Mesendoderm (in vitro differentiated cells): ENCODE measurements at regions not wholly inside any gene's neighbourhood (a gene's known extent, or its start where the extent isn't known, plus 50 kb on each side); places are given as distances from the start of the nearest gene placed in this dataset.

Experiments used
- DNase-seq: peaks from one replicate; pipeline ENCODE4 v3.0.0; 2013
- H2AK5ac ChIP-seq: 2 replicates; pipeline ENCODE4 v1.6.1; 2013; ENCODE audit warnings: low read length, inconsistent platforms
- H2BK120ac ChIP-seq: 2 replicates; pipeline ENCODE4 v1.6.1; 2013; ENCODE audit warnings: low read depth, mild to moderate bottlenecking, low read length, moderate library complexity, mixed read lengths
- H2BK15ac ChIP-seq: replicated peaks from 2 replicates; pipeline ENCODE4 v1.6.1; 2013; ENCODE audit warnings: low read depth, mild to moderate bottlenecking, moderate library complexity
- H2BK5ac ChIP-seq: 2 replicates; pipeline ENCODE4 v1.6.1; 2013; ENCODE audit warnings: low read length, inconsistent platforms
- H3K18ac ChIP-seq: 2 replicates; pipeline ENCODE4 v1.6.1; 2013; ENCODE audit warnings: mild to moderate bottlenecking, low read length, mixed read lengths
- H3K23ac ChIP-seq: one replicate; pipeline ENCODE4 v1.6.1; 2013; ENCODE audit warnings: low read length
- H3K27ac ChIP-seq: 2 replicates; pipeline ENCODE4 v1.5.1; 2013; ENCODE audit warnings: low read depth, mild to moderate bottlenecking, inconsistent platforms, low read length, moderate library complexity
- H3K27me3 ChIP-seq: 2 replicates; pipeline ENCODE4 v1.6.1; 2013; ENCODE audit warnings: low read length, control low read depth, mild to moderate bottlenecking, inconsistent platforms; ENCODE audit not compliant: insufficient read depth, poor library complexity
- H3K36me3 ChIP-seq: 2 replicates; pipeline ENCODE4 v1.6.1; 2013; ENCODE audit warnings: low read length, inconsistent platforms; ENCODE audit not compliant: control insufficient read depth, insufficient read depth
- H3K4ac ChIP-seq: one replicate; pipeline ENCODE4 v1.6.1; 2013; ENCODE audit warnings: low read depth, mild to moderate bottlenecking, low read length, moderate library complexity
- H3K4me1 ChIP-seq: 2 replicates; pipeline ENCODE4 v1.6.1; 2013; ENCODE audit warnings: low read depth, low read length, inconsistent platforms; ENCODE audit not compliant: control insufficient read depth
- H3K4me2 ChIP-seq: 2 replicates; pipeline ENCODE4 v1.6.1; 2013; ENCODE audit warnings: low read length
- H3K4me3 ChIP-seq: 2 replicates; pipeline ENCODE4 v1.5.1; 2013; ENCODE audit warnings: mild to moderate bottlenecking, low read length
- H3K56ac ChIP-seq: one replicate; pipeline ENCODE4 v1.6.1; 2013; ENCODE audit warnings: low read length
- H3K79me1 ChIP-seq: 2 replicates; pipeline ENCODE4 v1.6.1; 2013; ENCODE audit warnings: low read length, inconsistent platforms
- H3K79me2 ChIP-seq: 2 replicates; pipeline ENCODE4 v1.6.1; 2013; ENCODE audit warnings: mild to moderate bottlenecking, low read length; ENCODE audit not compliant: control insufficient read depth, insufficient read depth
- H3K9ac ChIP-seq: 2 replicates; pipeline ENCODE4 v1.6.1; 2013; ENCODE audit warnings: low read length, inconsistent platforms
- H4K5ac ChIP-seq: one replicate; pipeline ENCODE4 v1.6.1; 2013; ENCODE audit warnings: low read length
- H4K8ac ChIP-seq: one replicate; pipeline ENCODE4 v1.6.1; 2013; ENCODE audit warnings: low read depth, mild to moderate bottlenecking, control low read depth, low read length, moderate library complexity
- WGBS: extraction: QIAGEN DNeasy Blood & Tissue Kit; methylation state at CpG from one replicate; pipeline ENCODE4 v1.1.7; 2013; ENCODE audit warnings: low lambda C conversion rate, missing lambda C conversion rate; ENCODE audit not compliant: insufficient coverage; ENCODE audit errors: extremely low coverage; 5-methylcytosine and 5-hydroxymethylcytosine counted together

GRCh38 chr22:48147404-48147803 is 1385.0 kb downstream of the TBC1D22A start:
- WGBS: no CpG with 5 or more reads among the region's 4 CpGs
- H3K79me2 ChIP-seq: no peaks in the 10 kb centered on the region
- no peak overlapping the region for H2BK5ac ChIP-seq

GRCh38 chr22:48146426-48146825 is 1384.0 kb downstream of the TBC1D22A start:
- no peak for DNase-seq
- H3K9ac ChIP-seq: no peak overlapping the region
- WGBS: no CpG with 5 or more reads among the region's 6 CpGs
- H4K5ac ChIP-seq: no peak overlapping the region
- H3K4me1 ChIP-seq: no peaks in the 10 kb centered on the region
- H4K8ac ChIP-seq: no peak overlapping the region
- no peak overlapping the region for H2BK5ac ChIP-seq
- no peak overlapping the region for H3K4me3 ChIP-seq
- no peak overlapping the region for H3K18ac ChIP-seq
- H3K27ac ChIP-seq: no peak overlapping the region
- no peaks in the 10 kb centered on the region for H3K79me1 ChIP-seq
- H2BK15ac ChIP-seq: no peak overlapping the region
- no peaks in the 10 kb centered on the region for H3K36me3 ChIP-seq
- H3K56ac ChIP-seq: no peak overlapping the region
- no peak overlapping the region for H2BK120ac ChIP-seq
- no peaks in the 10 kb centered on the region for H3K27me3 ChIP-seq
- no peak overlapping the region for H2AK5ac ChIP-seq
- no peak overlapping the region for H3K23ac ChIP-seq
- H3K4me2 ChIP-seq: no peak overlapping the region
- H3K79me2 ChIP-seq: no peaks in the 10 kb centered on the region
- H3K4ac ChIP-seq: no peak overlapping the region

More at GRCh38 chr22:48147404-48147803, 1385.0 kb downstream of the TBC1D22A start:
- Histone ChIP-seq H3K9ac (no peak overlapping the region), H3K27ac (no peak overlapping the region), H2AK5ac (no peak overlapping the region), H3K4ac (no peak overlapping the region), H4K5ac (no peak overlapping the region), H3K56ac (no peak overlapping the region), H3K4me3 (no peak overlapping the region), H3K23ac (no peak overlapping the region), H3K4me2 (no peak overlapping the region), H3K36me3 (no peaks in the 10 kb centered on the region), H3K27me3 (no peaks in the 10 kb centered on the region), H3K4me1 (no peaks in the 10 kb centered on the region), H2BK15ac (no peak overlapping the region), H3K79me1 (no peaks in the 10 kb centered on the region), H2BK120ac (no peak overlapping the region), H3K18ac (no peak overlapping the region), H4K8ac (no peak overlapping the region)
- no peak for DNase-seq

- H4K8ac ChIP-seq: no peak overlapping the region
- no peak overlapping the region for H2BK5ac ChIP-seq
- no peaks in the 10 kb centered on the region for H3K27me3 ChIP-seq
- H3K79me1 ChIP-seq: no peaks in the 10 kb centered on the region
- H3K4me2 ChIP-seq: no peak overlapping the region
- H3K4me3 ChIP-seq: no peak overlapping the region
- H2BK120ac ChIP-seq: no peak overlapping the region
- no peak overlapping the region for H3K4ac ChIP-seq
- no CpG with 5 or more reads among the region's 7 CpGs for WGBS
- no peak overlapping the region for H3K27ac ChIP-seq
- no peak overlapping the region for H3K23ac ChIP-seq
- no peaks in the 10 kb centered on the region for H3K36me3 ChIP-seq
- H3K18ac ChIP-seq: no peak overlapping the region
- H3K4me1 ChIP-seq: no peaks in the 10 kb centered on the region
- H4K5ac ChIP-seq: no peak overlapping the region
- no peak overlapping the region for H2AK5ac ChIP-seq
- H3K9ac ChIP-seq: no peak overlapping the region
- H2BK15ac ChIP-seq: no peak overlapping the region
- no peaks in the 10 kb centered on the region for H3K79me2 ChIP-seq
- DNase-seq: no peak
- no peak overlapping the region for H3K56ac ChIP-seq
Measured at GRCh38 chr22:48145738-48146137, 1383.3 kb downstream of the TBC1D22A start.

- Histone ChIP-seq H3K4ac (no peak overlapping the region), H4K8ac (no peak overlapping the region), H3K4me3 (no peak overlapping the region), H2AK5ac (no peak overlapping the region), H3K4me1 (no peaks in the 10 kb centered on the region), H2BK120ac (no peak overlapping the region), H3K23ac (no peak overlapping the region), H3K27ac (no peak overlapping the region), H3K18ac (no peak overlapping the region), H3K9ac (no peak overlapping the region), H3K79me2 (no peaks in the 10 kb centered on the region), H3K56ac (no peak overlapping the region), H3K4me2 (no peak overlapping the region), H3K27me3 (no peaks in the 10 kb centered on the region), H2BK15ac (no peak overlapping the region), H3K36me3 (no peaks in the 10 kb centered on the region), H3K79me1 (no peaks in the 10 kb centered on the region), H2BK5ac (no peak overlapping the region), H4K5ac (no peak overlapping the region)
- DNase-seq: no peak
- no CpG with 5 or more reads among the region's 4 CpGs for WGBS
Measured at GRCh38 chr22:48144318-48144717, 1381.9 kb downstream of the TBC1D22A start.

- Histone ChIP-seq H3K18ac (no peak overlapping the region), H4K8ac (no peak overlapping the region), H3K23ac (no peak overlapping the region), H3K9ac (no peak overlapping the region), H2BK5ac (no peak overlapping the region), H3K27me3 (no peaks in the 10 kb centered on the region), H3K27ac (no peak overlapping the region), H3K4ac (no peak overlapping the region), H3K79me1 (no peaks in the 10 kb centered on the region), H3K4me1 (no peaks in the 10 kb centered on the region), H2AK5ac (no peak overlapping the region), H3K56ac (no peak overlapping the region), H3K4me3 (no peak overlapping the region), H2BK120ac (no peak overlapping the region), H2BK15ac (no peak overlapping the region), H3K79me2 (no peaks in the 10 kb centered on the region), H3K4me2 (no peak overlapping the region), H3K36me3 (no peaks in the 10 kb centered on the region), H4K5ac (no peak overlapping the region)
- WGBS: no CpG with 5 or more reads among the region's 7 CpGs
- no peak for DNase-seq
Measured at GRCh38 chr22:48143856-48144255, 1381.4 kb downstream of the TBC1D22A start.

- no peak overlapping the region for H3K4me3 ChIP-seq
- no peak overlapping the region for H3K9ac ChIP-seq
- H2BK15ac ChIP-seq: no peak overlapping the region
- H3K27me3 ChIP-seq: no peaks in the 10 kb centered on the region
- H4K5ac ChIP-seq: no peak overlapping the region
- H3K79me2 ChIP-seq: no peaks in the 10 kb centered on the region
- DNase-seq: no peak
- no peak overlapping the region for H3K56ac ChIP-seq
- WGBS: no CpG with 5 or more reads among the region's 7 CpGs
- H2AK5ac ChIP-seq: no peak overlapping the region
- H3K36me3 ChIP-seq: no peaks in the 10 kb centered on the region
- no peak overlapping the region for H3K18ac ChIP-seq
- no peak overlapping the region for H2BK120ac ChIP-seq
- H3K79me1 ChIP-seq: no peaks in the 10 kb centered on the region
- H4K8ac ChIP-seq: no peak overlapping the region
- H3K27ac ChIP-seq: no peak overlapping the region
- no peak overlapping the region for H3K4ac ChIP-seq
- no peak overlapping the region for H2BK5ac ChIP-seq
- H3K4me2 ChIP-seq: no peak overlapping the region
- H3K23ac ChIP-seq: no peak overlapping the region
- no peaks in the 10 kb centered on the region for H3K4me1 ChIP-seq
Measured at GRCh38 chr22:48142388-48142787, 1379.9 kb downstream of the TBC1D22A start.
